ENCODE measurements at regions not wholly inside any gene's neighbourhood (a gene's known extent, or its start where the extent isn't known, plus 50 kb on each side); places are given as distances from the start of the nearest gene placed in this dataset.

- TF ChIP-seq CTCF (IDR thresholded peaks at IDR 0.05) (no peak), POLR2A (IDR thresholded peaks at IDR 0.05) (no peak), POLR2AphosphoS5 (IDR thresholded peaks at IDR 0.05) (no peak)
Observed at GRCh38 chr10:108684431-108684830, 1238.9 kb downstream of the XPNPEP1 start.

Measured in upper lobe of left lung (tissue), 4 donors.